ENCODE measurements at regions not wholly inside any gene's neighbourhood (a gene's known extent, or its start where the extent isn't known, plus 50 kb on each side); places are given as distances from the start of the nearest gene placed in this dataset.

GRCh38 chr16:50902457-50902856 lies 160.6 kb downstream of the CYLD start:
- TF ChIP-seq POLR2A (IDR thresholded peaks at IDR 0.05; ENCODE audit: low read depth, low read length) (no peak), POLR2AphosphoS5 (IDR thresholded peaks at IDR 0.05; ENCODE audit: low read depth, low read length) (no peak), PAX5 (IDR thresholded peaks at IDR 0.05; ENCODE audit: insufficient read depth, low read length, severe bottlenecking) (no peak), POU2F2 (IDR thresholded peaks at IDR 0.05; ENCODE audit: low read depth, low read length) (no peak), TAF1 (IDR thresholded peaks at IDR 0.05; ENCODE audit: low read depth, low read length) (no peak), SPI1 (IDR thresholded peaks at IDR 0.05; ENCODE audit: low read depth, low read length) (no peak)
